WTC11 (cell line): ENCODE measurements at regions not wholly inside any gene's neighbourhood (a gene's known extent, or its start where the extent isn't known, plus 50 kb on each side); places are given as distances from the start of the nearest gene placed in this dataset.

Experiments used
- ATAC-seq: fragments of 200-7000 bp; cut with Tn5 transposase; 2 replicates; pipeline ENCODE4 v1.10.0; 2021; ENCODE audit warnings: mild to moderate bottlenecking, moderate library complexity
- CTCF ChIA-PET: fragments of 300-600 bp; sonication (Branson Sonifier 250); formaldehyde crosslinking; loops from one replicate; lab custom pipeline; 2021; ENCODE audit warnings: antibody characterized with exemption; lab: Charles Lee
- POLR2A ChIA-PET: fragments of 350-600 bp; sonication (Branson Sonifier 250); formaldehyde crosslinking; loops from one replicate; lab custom pipeline; 2021; ENCODE audit warnings: antibody characterized with exemption; lab: Charles Lee
- DNase-seq: peaks from one replicate; pipeline ENCODE4 v3.0.0; 2021; ENCODE audit warnings: low spot score
- H3K27ac Mint-ChIP-seq: 2 replicates; pipeline ENCODE4 v1.8.0; 2021; ENCODE audit warnings: mixed read lengths
- H3K27me3 Mint-ChIP-seq: 2 replicates; pipeline ENCODE4 v1.8.0; 2021; ENCODE audit warnings: low read depth, mild to moderate bottlenecking, moderate library complexity, mixed read lengths
- H3K36me3 Mint-ChIP-seq: 2 replicates; pipeline ENCODE4 v1.8.0; 2021; ENCODE audit warnings: mixed read lengths
- H3K4me1 Mint-ChIP-seq: 2 replicates; pipeline ENCODE4 v1.8.0; 2022; ENCODE audit warnings: mixed read lengths
- H3K4me3 Mint-ChIP-seq: 2 replicates; pipeline ENCODE4 v1.8.0; 2021; ENCODE audit warnings: mild to moderate bottlenecking, moderate library complexity, mixed read lengths
- H3K9me3 Mint-ChIP-seq: 2 replicates; pipeline ENCODE4 v1.8.0; 2021; ENCODE audit warnings: mixed read lengths
- CREM ChIP-seq: sonication (generic); formaldehyde crosslinking; IDR thresholded peaks from 2 replicates; pipeline ENCODE4 v1.8.1; 2022; ENCODE audit warnings: mild to moderate bottlenecking, missing genetic modification reagents, moderate library complexity
- GTF2I ChIP-seq: fragments of 250-450 bp; sonication (Bioruptor Pico); conservative IDR thresholded peaks from 2 replicates; pipeline ENCODE4 v1.4.0; 2021; ENCODE audit warnings: mild to moderate bottlenecking
- JAZF1 ChIP-seq: fragments of 250-450 bp; sonication (Bioruptor Pico); IDR thresholded peaks from 2 replicates; pipeline ENCODE4 v1.9.0; 2021; ENCODE audit warnings: moderate library complexity, mild to moderate bottlenecking, inconsistent platforms
- MYBL2 ChIP-seq: sonication (generic); formaldehyde crosslinking; IDR thresholded peaks from 2 replicates; pipeline ENCODE4 v1.8.1; 2023; ENCODE audit warnings: mild to moderate bottlenecking, moderate library complexity, missing genetic modification reagents
- NFYB ChIP-seq: sonication (generic); formaldehyde crosslinking; conservative IDR thresholded peaks from 2 replicates; pipeline ENCODE4 v1.8.0; 2022; ENCODE audit warnings: low read depth, missing genetic modification reagents
- PRRX2 ChIP-seq: fragments of 250-450 bp; sonication (Bioruptor Pico); IDR thresholded peaks from 2 replicates; pipeline ENCODE4 v1.8.0; 2021; ENCODE audit warnings: mild to moderate bottlenecking
- SP1 ChIP-seq: sonication (generic); formaldehyde crosslinking; conservative IDR thresholded peaks from 2 replicates; pipeline ENCODE4 v1.8.1; 2022; ENCODE audit warnings: missing genetic modification reagents
- ZNF263 ChIP-seq: sonication (generic); formaldehyde crosslinking; IDR thresholded peaks from 2 replicates; pipeline ENCODE4 v1.8.1; 2022; ENCODE audit warnings: low read depth, mild to moderate bottlenecking, moderate library complexity, missing genetic modification reagents
- ZNF317 ChIP-seq: sonication (generic); formaldehyde crosslinking; IDR thresholded peaks from 2 replicates; pipeline ENCODE4 v1.8.1; 2023; ENCODE audit warnings: low read depth, mild to moderate bottlenecking, moderate library complexity, missing genetic modification reagents, borderline replicate concordance
- ZNF671 ChIP-seq: fragments of 250-450 bp; sonication (Bioruptor Pico); IDR thresholded peaks from 2 replicates; pipeline ENCODE4 v1.8.0; 2021; ENCODE audit warnings: mild to moderate bottlenecking
- TF ChIP-seq, protein P1 (sequence below): sonication (generic); formaldehyde crosslinking; IDR thresholded peaks from 2 replicates; pipeline ENCODE4 v1.8.1; 2022; ENCODE audit warnings: missing genetic modification reagents, borderline replicate concordance
- TF ChIP-seq, protein P2 (sequence below): sonication (generic); formaldehyde crosslinking; conservative IDR thresholded peaks from 2 replicates; pipeline ENCODE4 v1.8.1; 2023; ENCODE audit warnings: mild to moderate bottlenecking, low read depth, missing genetic modification reagents, moderate library complexity
- TF ChIP-seq, protein P3 (sequence below): fragments of 250-450 bp; sonication (Bioruptor Pico); IDR thresholded peaks from 2 replicates; pipeline ENCODE4 v1.9.0; 2021; ENCODE audit warnings: moderate library complexity, mild to moderate bottlenecking, inconsistent platforms, borderline replicate concordance
- TF ChIP-seq, protein P4 (sequence below): fragments of 250-450 bp; sonication (Bioruptor Pico); IDR thresholded peaks from 2 replicates; pipeline ENCODE4 v1.8.0; 2021; ENCODE audit warnings: mild to moderate bottlenecking
- TF ChIP-seq, protein P5 (sequence below): sonication (generic); formaldehyde crosslinking; IDR thresholded peaks from 2 replicates; pipeline ENCODE4 v1.8.0; 2023; ENCODE audit warnings: missing genetic modification reagents
- TF ChIP-seq, protein P6 (sequence below): sonication (generic); formaldehyde crosslinking; IDR thresholded peaks from 2 replicates; pipeline ENCODE4 v1.8.0; 2022; ENCODE audit warnings: mild to moderate bottlenecking, missing genetic modification reagents

DNA sequence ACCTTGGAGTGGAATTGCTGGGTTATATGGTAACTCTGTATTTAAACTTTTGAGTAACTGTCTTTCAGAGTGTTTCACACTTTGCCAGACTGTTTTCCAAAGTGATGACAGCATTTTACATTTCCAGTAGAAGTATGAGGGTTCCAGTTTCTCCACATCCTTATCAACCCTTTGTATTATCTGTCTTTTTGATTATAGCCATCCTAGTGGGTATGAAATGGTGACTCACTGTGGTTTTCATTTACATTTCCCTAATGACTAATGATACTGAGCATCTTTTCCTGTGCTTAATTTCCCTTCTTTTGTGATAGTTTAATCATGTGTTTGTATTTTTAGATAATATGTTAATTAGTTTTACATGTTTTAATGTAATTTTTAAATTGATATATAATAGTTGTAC, 138.1 kb upstream of the DAZL start (continued):
- TF ChIP-seq, protein P1, sequence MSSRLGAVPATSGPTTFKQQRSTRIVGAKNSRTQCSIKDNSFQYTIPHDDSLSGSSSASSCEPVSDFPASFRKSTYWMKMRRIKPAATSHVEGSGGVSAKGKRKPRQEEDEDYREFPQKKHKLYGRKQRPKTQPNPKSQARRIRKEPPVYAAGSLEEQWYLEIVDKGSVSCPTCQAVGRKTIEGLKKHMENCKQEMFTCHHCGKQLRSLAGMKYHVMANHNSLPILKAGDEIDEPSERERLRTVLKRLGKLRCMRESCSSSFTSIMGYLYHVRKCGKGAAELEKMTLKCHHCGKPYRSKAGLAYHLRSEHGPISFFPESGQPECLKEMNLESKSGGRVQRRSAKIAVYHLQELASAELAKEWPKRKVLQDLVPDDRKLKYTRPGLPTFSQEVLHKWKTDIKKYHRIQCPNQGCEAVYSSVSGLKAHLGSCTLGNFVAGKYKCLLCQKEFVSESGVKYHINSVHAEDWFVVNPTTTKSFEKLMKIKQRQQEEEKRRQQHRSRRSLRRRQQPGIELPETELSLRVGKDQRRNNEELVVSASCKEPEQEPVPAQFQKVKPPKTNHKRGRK (CRISPR knock-in tag): no peak
- TF ChIP-seq ZNF263 (CRISPR knock-in tag) (no peak), GTF2I (CRISPR knock-in tag) (no peak)

DNA sequence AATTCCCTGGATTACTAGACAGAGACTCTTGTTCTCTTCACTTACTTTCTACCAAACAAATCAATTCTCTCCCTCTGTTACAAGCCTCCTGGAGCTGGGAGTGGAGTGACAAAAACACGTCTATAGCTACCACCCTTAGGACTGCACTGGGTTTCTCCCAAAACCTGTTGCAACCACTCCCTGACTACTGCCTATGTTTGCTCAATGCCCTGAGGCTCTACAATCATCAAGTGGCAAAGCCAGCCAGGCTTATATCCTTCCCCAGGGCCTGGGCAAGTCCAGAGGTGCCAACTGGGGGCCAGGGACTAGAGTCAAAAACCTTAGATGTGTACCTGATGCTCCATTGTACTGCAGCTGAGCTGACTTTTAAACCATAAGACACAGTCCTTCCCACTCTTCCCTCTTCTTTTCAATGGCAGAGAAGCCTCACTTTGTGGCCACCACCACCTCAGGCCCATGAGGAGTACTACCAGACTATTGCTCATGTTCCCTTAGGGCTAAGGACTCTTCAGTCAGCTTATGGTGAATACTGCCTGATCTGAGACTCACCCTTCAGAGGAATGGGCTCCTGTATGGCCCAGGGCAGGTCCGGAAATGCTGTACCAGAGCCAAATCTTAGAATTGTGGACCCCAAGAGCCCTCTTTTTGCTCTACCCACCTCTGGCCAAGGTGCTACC, 125.4 kb upstream of the PLCL2 start:
- TF ChIP-seq NFYB (CRISPR knock-in tag): no peak
- TF ChIP-seq, protein P2, sequence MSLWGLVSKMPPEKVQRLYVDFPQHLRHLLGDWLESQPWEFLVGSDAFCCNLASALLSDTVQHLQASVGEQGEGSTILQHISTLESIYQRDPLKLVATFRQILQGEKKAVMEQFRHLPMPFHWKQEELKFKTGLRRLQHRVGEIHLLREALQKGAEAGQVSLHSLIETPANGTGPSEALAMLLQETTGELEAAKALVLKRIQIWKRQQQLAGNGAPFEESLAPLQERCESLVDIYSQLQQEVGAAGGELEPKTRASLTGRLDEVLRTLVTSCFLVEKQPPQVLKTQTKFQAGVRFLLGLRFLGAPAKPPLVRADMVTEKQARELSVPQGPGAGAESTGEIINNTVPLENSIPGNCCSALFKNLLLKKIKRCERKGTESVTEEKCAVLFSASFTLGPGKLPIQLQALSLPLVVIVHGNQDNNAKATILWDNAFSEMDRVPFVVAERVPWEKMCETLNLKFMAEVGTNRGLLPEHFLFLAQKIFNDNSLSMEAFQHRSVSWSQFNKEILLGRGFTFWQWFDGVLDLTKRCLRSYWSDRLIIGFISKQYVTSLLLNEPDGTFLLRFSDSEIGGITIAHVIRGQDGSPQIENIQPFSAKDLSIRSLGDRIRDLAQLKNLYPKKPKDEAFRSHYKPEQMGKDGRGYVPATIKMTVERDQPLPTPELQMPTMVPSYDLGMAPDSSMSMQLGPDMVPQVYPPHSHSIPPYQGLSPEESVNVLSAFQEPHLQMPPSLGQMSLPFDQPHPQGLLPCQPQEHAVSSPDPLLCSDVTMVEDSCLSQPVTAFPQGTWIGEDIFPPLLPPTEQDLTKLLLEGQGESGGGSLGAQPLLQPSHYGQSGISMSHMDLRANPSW (CRISPR knock-in tag): no peak
- no peak for TF ChIP-seq CREM (CRISPR knock-in tag)
- TF ChIP-seq, protein P3, sequence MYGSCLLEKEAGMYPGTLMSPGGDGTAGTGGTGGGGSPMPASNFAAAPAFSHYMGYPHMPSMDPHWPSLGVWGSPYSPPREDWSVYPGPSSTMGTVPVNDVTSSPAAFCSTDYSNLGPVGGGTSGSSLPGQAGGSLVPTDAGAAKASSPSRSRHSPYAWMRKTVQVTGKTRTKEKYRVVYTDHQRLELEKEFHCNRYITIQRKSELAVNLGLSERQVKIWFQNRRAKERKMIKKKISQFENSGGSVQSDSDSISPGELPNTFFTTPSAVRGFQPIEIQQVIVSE (CRISPR knock-in tag): no peak
- no peak for TF ChIP-seq SP1
- TF ChIP-seq, protein P4, sequence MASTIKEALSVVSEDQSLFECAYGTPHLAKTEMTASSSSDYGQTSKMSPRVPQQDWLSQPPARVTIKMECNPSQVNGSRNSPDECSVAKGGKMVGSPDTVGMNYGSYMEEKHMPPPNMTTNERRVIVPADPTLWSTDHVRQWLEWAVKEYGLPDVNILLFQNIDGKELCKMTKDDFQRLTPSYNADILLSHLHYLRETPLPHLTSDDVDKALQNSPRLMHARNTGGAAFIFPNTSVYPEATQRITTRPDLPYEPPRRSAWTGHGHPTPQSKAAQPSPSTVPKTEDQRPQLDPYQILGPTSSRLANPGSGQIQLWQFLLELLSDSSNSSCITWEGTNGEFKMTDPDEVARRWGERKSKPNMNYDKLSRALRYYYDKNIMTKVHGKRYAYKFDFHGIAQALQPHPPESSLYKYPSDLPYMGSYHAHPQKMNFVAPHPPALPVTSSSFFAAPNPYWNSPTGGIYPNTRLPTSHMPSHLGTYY (CRISPR knock-in tag): no peak
- TF ChIP-seq, protein P5, sequence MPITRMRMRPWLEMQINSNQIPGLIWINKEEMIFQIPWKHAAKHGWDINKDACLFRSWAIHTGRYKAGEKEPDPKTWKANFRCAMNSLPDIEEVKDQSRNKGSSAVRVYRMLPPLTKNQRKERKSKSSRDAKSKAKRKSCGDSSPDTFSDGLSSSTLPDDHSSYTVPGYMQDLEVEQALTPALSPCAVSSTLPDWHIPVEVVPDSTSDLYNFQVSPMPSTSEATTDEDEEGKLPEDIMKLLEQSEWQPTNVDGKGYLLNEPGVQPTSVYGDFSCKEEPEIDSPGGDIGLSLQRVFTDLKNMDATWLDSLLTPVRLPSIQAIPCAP (CRISPR knock-in tag): no peak
- no peak for TF ChIP-seq MYBL2 (CRISPR knock-in tag)
- no peak for TF ChIP-seq ZNF317 (CRISPR knock-in tag)
- TF ChIP-seq, protein P6, sequence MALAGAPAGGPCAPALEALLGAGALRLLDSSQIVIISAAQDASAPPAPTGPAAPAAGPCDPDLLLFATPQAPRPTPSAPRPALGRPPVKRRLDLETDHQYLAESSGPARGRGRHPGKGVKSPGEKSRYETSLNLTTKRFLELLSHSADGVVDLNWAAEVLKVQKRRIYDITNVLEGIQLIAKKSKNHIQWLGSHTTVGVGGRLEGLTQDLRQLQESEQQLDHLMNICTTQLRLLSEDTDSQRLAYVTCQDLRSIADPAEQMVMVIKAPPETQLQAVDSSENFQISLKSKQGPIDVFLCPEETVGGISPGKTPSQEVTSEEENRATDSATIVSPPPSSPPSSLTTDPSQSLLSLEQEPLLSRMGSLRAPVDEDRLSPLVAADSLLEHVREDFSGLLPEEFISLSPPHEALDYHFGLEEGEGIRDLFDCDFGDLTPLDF (CRISPR knock-in tag): no peak
- no peak for TF ChIP-seq ZNF671 (CRISPR knock-in tag)
- no peak for TF ChIP-seq PRRX2 (CRISPR knock-in tag)
- no peak for TF ChIP-seq JAZF1
- peaks cover 8% of the 10 kb centered on the region for H3K4me1 Mint-ChIP-seq
- POLR2A ChIA-PET: no interaction called here
- H3K4me3 Mint-ChIP-seq: no peak overlapping the region
- CTCF ChIA-PET: no interaction called here
- no peaks in the 10 kb centered on the region; the same call in 1 of the 2 replicates for H3K27me3 Mint-ChIP-seq
- peaks cover 32% of the 10 kb centered on the region for H3K9me3 Mint-ChIP-seq
- no peak for ATAC-seq
- H3K27ac Mint-ChIP-seq: no peak overlapping the region
- DNase-seq: no peak
- peaks cover 20% of the 10 kb centered on the region for H3K36me3 Mint-ChIP-seq
